ENCODE measurements at regions not wholly inside any gene's neighbourhood (a gene's known extent, or its start where the extent isn't known, plus 50 kb on each side); places are given as distances from the start of the nearest gene placed in this dataset.

GRCh38 chr16:6667393-6667792 lies 665.3 kb upstream of the RBFOX1 start:
- H3K36me3 ChIP-seq (ENCODE audit: control insufficient read depth in 2 of 2, extremely low read depth in 1 of 2, insufficient read depth in 2 of 2, low read length in 2 of 2) = no peaks in the 10 kb centered on the region
- H3K9ac ChIP-seq (ENCODE audit: control insufficient read depth, extremely low read depth, insufficient read depth, low read length) = no peak overlapping the region
- H3K9me1 ChIP-seq (ENCODE audit: control insufficient read depth, extremely low read depth, insufficient read depth, low read length) = no peaks in the 10 kb centered on the region
- no peaks in the 10 kb centered on the region for H4K20me1 ChIP-seq (ENCODE audit: control insufficient read depth, extremely low read depth, insufficient read depth, low read length)
- H3K4me3 ChIP-seq (ENCODE audit: control insufficient read depth in 2 of 3, extremely low read depth in 1 of 3, insufficient read depth in 2 of 3, low read depth in 1 of 3, low read length in 3 of 3) = no peak overlapping the region
- DNase-seq (ENCODE audit: low read depth, low spot score) (no peak), FAIRE-seq (no peak)
- dilution Hi-C loops (cut with MboI; ENCODE audit: extremely low pct_ligation_motif_present, low sequenced_read_pairs) = no loop called here
- H3K9me3 ChIP-seq (ENCODE audit: control insufficient read depth, low read depth, low read length) = peaks cover 5% of the 10 kb centered on the region
- no peak for TF ChIP-seq EZH2 (IDR thresholded peaks at IDR 0.05; ENCODE audit: low read length)
- TF ChIP-seq, protein P1, sequence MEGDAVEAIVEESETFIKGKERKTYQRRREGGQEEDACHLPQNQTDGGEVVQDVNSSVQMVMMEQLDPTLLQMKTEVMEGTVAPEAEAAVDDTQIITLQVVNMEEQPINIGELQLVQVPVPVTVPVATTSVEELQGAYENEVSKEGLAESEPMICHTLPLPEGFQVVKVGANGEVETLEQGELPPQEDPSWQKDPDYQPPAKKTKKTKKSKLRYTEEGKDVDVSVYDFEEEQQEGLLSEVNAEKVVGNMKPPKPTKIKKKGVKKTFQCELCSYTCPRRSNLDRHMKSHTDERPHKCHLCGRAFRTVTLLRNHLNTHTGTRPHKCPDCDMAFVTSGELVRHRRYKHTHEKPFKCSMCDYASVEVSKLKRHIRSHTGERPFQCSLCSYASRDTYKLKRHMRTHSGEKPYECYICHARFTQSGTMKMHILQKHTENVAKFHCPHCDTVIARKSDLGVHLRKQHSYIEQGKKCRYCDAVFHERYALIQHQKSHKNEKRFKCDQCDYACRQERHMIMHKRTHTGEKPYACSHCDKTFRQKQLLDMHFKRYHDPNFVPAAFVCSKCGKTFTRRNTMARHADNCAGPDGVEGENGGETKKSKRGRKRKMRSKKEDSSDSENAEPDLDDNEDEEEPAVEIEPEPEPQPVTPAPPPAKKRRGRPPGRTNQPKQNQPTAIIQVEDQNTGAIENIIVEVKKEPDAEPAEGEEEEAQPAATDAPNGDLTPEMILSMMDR (optimal IDR thresholded peaks at IDR 0.05 in 1 of 3, IDR thresholded peaks at IDR 0.05 in 1 of 3, conservative IDR thresholded peaks at IDR 0.05 in 1 of 3; ENCODE audit: extremely low read depth in 1 of 3, insufficient read depth in 2 of 3, low read length in 3 of 3) = no peak
- no peak overlapping the region for H3K4me2 ChIP-seq (ENCODE audit: control insufficient read depth, extremely low read depth, insufficient read depth, low read depth, low read length)
- H3K79me2 ChIP-seq (ENCODE audit: control insufficient read depth, insufficient read depth, low read length) = no peaks in the 10 kb centered on the region
- H2AFZ ChIP-seq (ENCODE audit: control insufficient read depth, low read length) = no peak overlapping the region
- no peak overlapping the region for H3K27ac ChIP-seq (ENCODE audit: control insufficient read depth, insufficient read depth, low read length)
- H3K4me1 ChIP-seq (ENCODE audit: control insufficient read depth, extremely low read depth, insufficient read depth, low read length) = no peaks in the 10 kb centered on the region
- no peaks in the 10 kb centered on the region for H3K27me3 ChIP-seq (ENCODE audit: control insufficient read depth, extremely low read depth, insufficient read depth, low read length)

- Histone ChIP-seq H3K9me1 (ENCODE audit: control insufficient read depth, extremely low read depth, insufficient read depth, low read length) (no peaks in the 10 kb centered on the region), H3K4me2 (ENCODE audit: control insufficient read depth, extremely low read depth, insufficient read depth, low read depth, low read length) (no peak overlapping the region), H4K20me1 (ENCODE audit: control insufficient read depth, extremely low read depth, insufficient read depth, low read length) (no peaks in the 10 kb centered on the region), H3K27me3 (ENCODE audit: control insufficient read depth, extremely low read depth, insufficient read depth, low read length) (no peaks in the 10 kb centered on the region), H2AFZ (ENCODE audit: control insufficient read depth, low read length) (no peak overlapping the region), H3K9ac (ENCODE audit: control insufficient read depth, extremely low read depth, insufficient read depth, low read length) (no peak overlapping the region), H3K27ac (ENCODE audit: control insufficient read depth, insufficient read depth, low read length) (no peak overlapping the region), H3K79me2 (ENCODE audit: control insufficient read depth, insufficient read depth, low read length) (no peaks in the 10 kb centered on the region), H3K4me1 (ENCODE audit: control insufficient read depth, extremely low read depth, insufficient read depth, low read length) (no peaks in the 10 kb centered on the region), H3K4me3 (ENCODE audit: control insufficient read depth in 2 of 3, extremely low read depth in 1 of 3, insufficient read depth in 2 of 3, low read depth in 1 of 3, low read length in 3 of 3) (no peak overlapping the region), H3K36me3 (ENCODE audit: control insufficient read depth in 2 of 2, extremely low read depth in 1 of 2, insufficient read depth in 2 of 2, low read length in 2 of 2) (no peaks in the 10 kb centered on the region), H3K9me3 (ENCODE audit: control insufficient read depth, low read depth, low read length) (peaks cover 7% of the 10 kb centered on the region)
- no peak for FAIRE-seq
- dilution Hi-C loops (cut with MboI; ENCODE audit: extremely low pct_ligation_motif_present, low sequenced_read_pairs) = no loop called here
- DNase-seq (ENCODE audit: low read depth, low spot score) = no peak
- TF ChIP-seq, protein P1 (optimal IDR thresholded peaks at IDR 0.05 in 1 of 3, IDR thresholded peaks at IDR 0.05 in 1 of 3, conservative IDR thresholded peaks at IDR 0.05 in 1 of 3; ENCODE audit: extremely low read depth in 1 of 3, insufficient read depth in 2 of 3, low read length in 3 of 3) = no peak
- TF ChIP-seq EZH2 (IDR thresholded peaks at IDR 0.05; ENCODE audit: low read length) = no peak
Measured at GRCh38 chr16:6665126-6665525, 667.5 kb upstream of the RBFOX1 start.

All from keratinocyte (primary cell).